ENCODE measurements at regions not wholly inside any gene's neighbourhood (a gene's known extent, or its start where the extent isn't known, plus 50 kb on each side); places are given as distances from the start of the nearest gene placed in this dataset.

DNA sequence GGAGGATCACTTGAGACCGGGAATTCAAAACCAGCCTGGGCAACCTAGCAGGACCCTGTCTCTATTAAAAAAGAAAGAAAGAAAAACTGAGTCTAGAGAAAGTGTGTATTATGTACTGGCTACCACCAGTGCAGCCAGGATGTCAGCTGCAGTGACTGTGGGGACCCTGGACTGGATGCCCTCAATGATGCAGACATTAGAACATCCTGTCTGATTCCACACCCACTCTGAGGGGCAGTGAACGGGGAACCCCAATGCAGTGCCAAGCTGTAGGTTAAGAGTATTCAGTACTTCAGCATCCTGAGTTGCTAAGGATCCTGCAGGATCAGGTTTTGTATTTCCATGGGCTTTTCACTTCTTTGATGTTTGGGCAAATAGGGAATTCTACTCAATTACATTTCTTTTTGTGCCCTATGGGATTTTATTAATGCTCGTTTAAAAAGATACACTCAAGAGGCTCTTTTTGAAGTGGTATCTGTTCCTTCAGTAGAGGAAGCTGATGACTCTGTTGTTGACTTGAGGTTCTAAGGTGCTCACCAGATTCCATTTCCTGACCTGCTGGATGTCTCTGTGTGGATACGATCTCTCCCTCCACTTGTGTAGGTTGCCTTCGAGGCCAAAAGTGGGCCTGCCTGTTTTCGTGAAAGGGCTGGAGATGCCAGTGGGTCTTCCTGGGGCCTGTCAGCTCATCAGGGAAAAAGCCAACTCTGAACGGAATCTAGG, 85.9 kb upstream of the CLCN4 start:
- TF ChIP-seq, protein P1, sequence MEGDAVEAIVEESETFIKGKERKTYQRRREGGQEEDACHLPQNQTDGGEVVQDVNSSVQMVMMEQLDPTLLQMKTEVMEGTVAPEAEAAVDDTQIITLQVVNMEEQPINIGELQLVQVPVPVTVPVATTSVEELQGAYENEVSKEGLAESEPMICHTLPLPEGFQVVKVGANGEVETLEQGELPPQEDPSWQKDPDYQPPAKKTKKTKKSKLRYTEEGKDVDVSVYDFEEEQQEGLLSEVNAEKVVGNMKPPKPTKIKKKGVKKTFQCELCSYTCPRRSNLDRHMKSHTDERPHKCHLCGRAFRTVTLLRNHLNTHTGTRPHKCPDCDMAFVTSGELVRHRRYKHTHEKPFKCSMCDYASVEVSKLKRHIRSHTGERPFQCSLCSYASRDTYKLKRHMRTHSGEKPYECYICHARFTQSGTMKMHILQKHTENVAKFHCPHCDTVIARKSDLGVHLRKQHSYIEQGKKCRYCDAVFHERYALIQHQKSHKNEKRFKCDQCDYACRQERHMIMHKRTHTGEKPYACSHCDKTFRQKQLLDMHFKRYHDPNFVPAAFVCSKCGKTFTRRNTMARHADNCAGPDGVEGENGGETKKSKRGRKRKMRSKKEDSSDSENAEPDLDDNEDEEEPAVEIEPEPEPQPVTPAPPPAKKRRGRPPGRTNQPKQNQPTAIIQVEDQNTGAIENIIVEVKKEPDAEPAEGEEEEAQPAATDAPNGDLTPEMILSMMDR (IDR thresholded peaks at IDR 0.05): no peak
- TF ChIP-seq POLR2A (IDR thresholded peaks at IDR 0.05; ENCODE audit: low read depth) (no peak), POLR2AphosphoS5 (IDR thresholded peaks at IDR 0.05) (no peak)

All from esophagus muscularis mucosa (tissue), 3 donors.